D721Med (cell line): ENCODE measurements at regions not wholly inside any gene's neighbourhood (a gene's known extent, or its start where the extent isn't known, plus 50 kb on each side); places are given as distances from the start of the nearest gene placed in this dataset.

Experiments
- DNase-seq: peaks from one replicate; pipeline ENCODE4 v3.0.0; 2011; ENCODE audit warnings: low spot score; ENCODE audit not compliant: insufficient read length
- FAIRE-seq: peaks from 2 replicates; lab custom pipeline; 2011; peaks lifted over from hg19 to GRCh38; lab: Jason Lieb, UNC
- TF ChIP-seq, protein P1 (sequence below): IDR thresholded peaks from 2 replicates; pipeline ENCODE4 v1.5.1; 2012; ENCODE audit warnings: mild to moderate bottlenecking, control low read depth; ENCODE audit not compliant: insufficient read depth; ENCODE audit errors: missing control alignments

DNA sequence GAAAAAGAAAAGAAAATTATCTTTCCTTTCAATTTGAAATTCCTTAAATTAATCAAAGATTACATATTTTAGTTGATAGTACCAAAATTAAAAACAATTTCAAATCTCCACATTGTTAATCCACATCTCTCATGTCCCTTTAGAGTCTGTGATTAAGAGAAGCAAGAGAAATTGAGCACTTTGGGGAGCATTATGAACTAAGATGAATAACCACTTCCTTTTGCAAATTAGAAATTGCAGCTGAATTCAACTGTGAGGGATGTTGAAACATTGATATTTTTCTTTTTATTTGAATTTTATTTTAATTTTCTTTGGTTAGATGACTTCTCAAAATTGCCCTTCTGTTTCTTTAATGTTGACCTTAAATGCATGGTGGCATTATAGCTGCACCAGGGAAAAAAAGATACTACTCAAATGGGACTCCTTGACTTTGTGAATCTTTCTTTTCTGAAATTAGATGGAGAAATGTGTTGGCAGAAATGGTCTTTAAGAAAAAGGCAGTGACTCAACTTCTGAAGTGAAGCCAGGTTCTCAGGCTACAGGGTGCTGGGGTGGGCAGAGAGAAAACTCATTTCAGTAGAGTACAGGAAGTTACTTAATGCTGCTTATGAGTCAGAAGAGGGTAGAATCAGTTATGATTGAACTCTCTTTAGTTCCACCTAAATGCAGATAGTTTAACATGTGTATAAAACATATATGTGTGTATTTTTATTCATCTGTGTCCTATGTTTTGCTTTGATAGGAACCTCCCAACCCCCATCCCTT is 92.0 kb upstream of the TNIP3 start:
- TF ChIP-seq, protein P1, sequence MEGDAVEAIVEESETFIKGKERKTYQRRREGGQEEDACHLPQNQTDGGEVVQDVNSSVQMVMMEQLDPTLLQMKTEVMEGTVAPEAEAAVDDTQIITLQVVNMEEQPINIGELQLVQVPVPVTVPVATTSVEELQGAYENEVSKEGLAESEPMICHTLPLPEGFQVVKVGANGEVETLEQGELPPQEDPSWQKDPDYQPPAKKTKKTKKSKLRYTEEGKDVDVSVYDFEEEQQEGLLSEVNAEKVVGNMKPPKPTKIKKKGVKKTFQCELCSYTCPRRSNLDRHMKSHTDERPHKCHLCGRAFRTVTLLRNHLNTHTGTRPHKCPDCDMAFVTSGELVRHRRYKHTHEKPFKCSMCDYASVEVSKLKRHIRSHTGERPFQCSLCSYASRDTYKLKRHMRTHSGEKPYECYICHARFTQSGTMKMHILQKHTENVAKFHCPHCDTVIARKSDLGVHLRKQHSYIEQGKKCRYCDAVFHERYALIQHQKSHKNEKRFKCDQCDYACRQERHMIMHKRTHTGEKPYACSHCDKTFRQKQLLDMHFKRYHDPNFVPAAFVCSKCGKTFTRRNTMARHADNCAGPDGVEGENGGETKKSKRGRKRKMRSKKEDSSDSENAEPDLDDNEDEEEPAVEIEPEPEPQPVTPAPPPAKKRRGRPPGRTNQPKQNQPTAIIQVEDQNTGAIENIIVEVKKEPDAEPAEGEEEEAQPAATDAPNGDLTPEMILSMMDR, result no peak
- no peak for FAIRE-seq
- DNase-seq, result no peak

DNA sequence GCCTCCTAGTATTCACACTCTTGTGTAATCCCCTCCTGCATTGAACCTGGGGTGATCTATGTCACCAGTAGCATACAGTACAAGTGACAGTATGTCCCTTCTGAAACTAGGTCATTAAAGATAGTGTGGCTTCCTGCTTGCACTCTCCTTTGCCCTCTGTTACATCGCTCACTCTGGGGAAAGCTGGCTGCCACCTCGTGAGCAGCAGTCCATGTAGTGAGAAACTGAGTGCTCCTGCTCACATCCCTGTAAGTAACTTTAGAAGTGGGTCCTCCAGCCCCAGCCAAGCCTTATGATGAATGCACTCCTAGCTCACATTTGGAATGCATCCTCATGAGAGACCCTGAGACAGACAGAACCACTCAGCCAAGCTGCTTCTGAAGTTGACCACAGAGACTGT is 89.8 kb upstream of the TNIP3 start:
- TF ChIP-seq, protein P1, result no peak
- FAIRE-seq, result no peak
- no peak for DNase-seq

DNA sequence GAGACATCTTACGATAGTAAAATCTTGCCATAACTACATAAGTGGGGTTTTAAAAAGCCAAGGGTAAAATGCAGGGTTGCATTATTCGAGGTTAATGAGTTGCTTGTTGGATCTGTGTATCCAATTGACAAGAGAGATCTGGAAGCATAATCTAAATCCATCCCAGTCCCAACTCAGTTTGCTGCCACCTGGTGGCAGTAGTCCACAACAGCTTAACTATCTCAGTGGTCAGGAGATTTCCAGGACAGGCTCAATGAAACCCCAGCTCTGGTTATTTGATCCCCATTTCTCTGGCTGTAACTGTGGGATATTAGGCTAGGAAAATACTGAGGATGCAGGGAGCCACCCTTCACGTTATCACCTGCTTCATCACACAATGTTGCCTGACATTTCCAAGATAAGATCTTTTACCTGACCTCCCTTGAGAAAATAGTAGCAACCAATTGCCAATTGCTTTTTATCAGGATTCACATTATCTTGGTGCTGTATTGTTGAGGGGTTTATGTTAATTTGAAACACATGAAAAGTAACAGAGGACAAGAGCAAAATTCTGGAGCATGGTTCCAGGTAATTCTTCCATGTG is 88.2 kb upstream of the TNIP3 start:
- TF ChIP-seq, protein P1, result peak; percentile 95
- peak; percentile 96 for FAIRE-seq
- DNase-seq, result peak; percentile 35

DNA sequence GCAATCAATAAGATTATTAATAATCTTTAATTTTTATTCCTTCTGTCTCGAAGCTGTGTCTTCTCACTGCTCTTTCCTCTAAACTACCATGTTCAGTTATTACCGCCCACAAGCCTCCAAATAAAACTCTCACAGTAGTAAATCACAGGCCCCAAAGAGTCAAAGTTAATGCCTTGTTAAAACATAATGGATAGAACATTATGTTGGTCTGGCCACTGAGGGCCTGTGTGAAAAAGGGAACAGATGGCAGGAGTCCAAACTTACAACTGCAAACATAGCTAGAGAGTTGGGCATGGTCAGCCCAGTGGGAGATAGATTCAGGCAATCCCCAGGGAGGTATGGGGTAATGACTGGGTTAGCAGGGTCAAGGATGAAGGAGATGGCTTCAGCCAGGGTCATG is 84.6 kb upstream of the TNIP3 start:
- TF ChIP-seq, protein P1, result no peak
- FAIRE-seq, result no peak
- DNase-seq, result no peak

DNA sequence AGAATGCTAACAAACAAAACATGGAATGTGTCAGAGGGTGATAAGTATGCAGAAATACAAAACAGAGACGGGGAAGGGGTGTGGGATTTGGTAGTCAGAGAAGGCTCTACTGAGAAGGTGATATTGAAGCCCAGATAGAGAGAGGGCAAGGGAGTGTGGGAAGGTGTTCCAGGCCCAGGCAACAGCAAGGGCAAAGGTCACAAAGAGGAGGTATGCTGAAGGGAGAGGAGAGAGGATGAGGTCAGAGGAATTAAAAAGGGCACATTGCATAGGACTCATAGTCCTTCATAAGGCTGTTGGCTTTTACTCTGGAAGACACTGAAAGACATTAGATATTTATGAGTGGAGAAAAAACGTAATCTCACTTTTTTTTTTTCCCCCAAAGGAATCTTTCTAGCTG is 82.6 kb upstream of the TNIP3 start:
- TF ChIP-seq, protein P1, result no peak
- DNase-seq (no peak), FAIRE-seq (no peak)

DNA sequence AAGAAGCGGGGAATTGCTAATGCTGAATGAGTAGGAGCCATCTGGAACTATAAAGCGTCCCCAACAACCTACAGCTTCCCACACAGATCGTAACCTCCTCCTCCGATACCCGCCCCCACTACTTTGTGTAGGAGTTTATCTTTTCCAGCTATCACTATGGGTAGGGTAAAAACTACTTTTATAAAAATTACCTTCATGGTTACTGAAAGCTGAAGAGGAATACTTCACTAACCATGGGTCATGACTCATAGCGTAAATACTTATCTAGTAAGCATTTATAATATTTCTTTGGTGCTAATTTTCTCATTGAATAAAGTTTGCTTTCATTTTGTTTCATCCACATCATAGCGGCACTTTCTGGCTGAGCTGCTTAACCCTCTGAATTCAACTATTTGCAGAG is 79.4 kb upstream of the TNIP3 start:
- FAIRE-seq, result no peak
- no peak for DNase-seq
- TF ChIP-seq, protein P1, result no peak

DNA sequence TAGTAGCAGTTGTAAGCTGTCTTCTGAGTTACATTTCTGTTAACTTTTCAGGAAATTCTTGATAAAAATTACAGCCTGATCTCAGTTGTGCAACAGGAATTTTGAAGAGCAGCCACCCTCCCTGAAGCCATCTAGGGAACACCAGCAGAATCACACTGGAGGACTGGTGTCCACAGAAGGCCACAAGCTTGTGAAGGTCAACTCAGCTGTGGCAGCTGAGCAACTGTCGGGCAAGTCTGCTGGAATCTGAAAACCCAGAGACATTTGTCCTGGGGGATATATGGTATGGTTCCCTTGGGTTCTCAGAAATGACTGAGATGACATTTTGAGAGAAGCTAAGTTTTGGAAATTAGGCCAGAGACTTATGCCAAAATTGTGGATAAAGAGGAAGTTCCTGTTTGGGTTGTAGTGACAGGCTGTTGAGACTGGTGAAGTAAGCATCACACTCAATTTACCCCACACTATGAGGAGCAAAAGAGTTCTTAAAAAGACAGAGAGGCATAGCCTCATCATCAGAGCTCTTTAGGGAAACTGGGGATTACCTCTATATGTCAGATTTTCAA is 78.1 kb upstream of the TNIP3 start:
- TF ChIP-seq, protein P1, result no peak
- FAIRE-seq, result no peak
- DNase-seq, result no peak
